GM12892 (cell line): ENCODE measurements at regions not wholly inside any gene's neighbourhood (a gene's known extent, or its start where the extent isn't known, plus 50 kb on each side); places are given as distances from the start of the nearest gene placed in this dataset.

Experiments used
- POLR2A ChIP-seq: IDR thresholded peaks from 2 replicates; pipeline ENCODE4 v1.6.1; 2011; ENCODE audit warnings: low read depth, low read length, control low read depth
- POLR2AphosphoS5 ChIP-seq: IDR thresholded peaks from 2 replicates; pipeline ENCODE4 v1.6.1; 2011; ENCODE audit warnings: low read depth, low read length, control low read depth

DNA sequence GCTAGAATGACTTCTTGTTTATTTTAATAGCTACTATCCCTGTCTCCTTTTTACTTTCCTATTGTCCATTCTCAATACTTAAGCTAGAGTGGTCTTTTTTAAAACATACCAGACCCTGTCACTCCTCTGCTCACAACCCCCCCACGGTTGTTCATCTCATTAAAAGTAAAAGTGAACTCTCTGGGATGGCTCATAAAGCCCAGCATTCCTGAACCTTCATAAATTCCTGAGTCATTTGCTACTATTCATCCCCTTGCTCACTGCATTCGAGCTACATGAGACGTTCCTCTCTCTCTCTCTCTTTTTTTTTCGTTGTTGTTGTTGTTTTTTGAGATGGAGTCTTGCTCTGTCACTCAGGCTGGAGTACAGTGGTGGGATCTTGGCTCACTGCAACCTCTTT, 148.7 kb upstream of the DSEL start:
- TF ChIP-seq POLR2AphosphoS5 (no peak), POLR2A (no peak)
